ENCODE measurements at regions not wholly inside any gene's neighbourhood (a gene's known extent, or its start where the extent isn't known, plus 50 kb on each side); places are given as distances from the start of the nearest gene placed in this dataset.
"Not testable (repeated sequence)": the region's sequence is repeated elsewhere in the genome, so short reads cannot be mapped to it uniquely, and the experiment has no call there.

- CTCF ChIA-PET, result no interaction called here
- Mint-ChIP-seq H3K27ac (no peak overlapping the region), H3K36me3 (ENCODE audit: low read depth) (no peaks in the 10 kb centered on the region), H3K4me1 (ENCODE audit: low read depth) (peaks cover 10% of the 10 kb centered on the region), H3K9me3 (no peaks in the 10 kb centered on the region), H3K27me3 (ENCODE audit: low read depth) (no peaks in the 10 kb centered on the region), H3K4me3 (no peak overlapping the region)
- no peak for DNase-seq
- intact Hi-C loops (cut with micrococcal nuclease), result no loop called here
Measured at GRCh38 chr1:213793482-213794067, 194.2 kb upstream of the PROX1 start.

- CTCF ChIA-PET, result no interaction called here
- Mint-ChIP-seq H3K4me3 (no peak overlapping the region), H3K4me1 (ENCODE audit: low read depth) (peaks cover 10% of the 10 kb centered on the region), H3K27me3 (ENCODE audit: low read depth) (no peaks in the 10 kb centered on the region), H3K36me3 (ENCODE audit: low read depth) (no peaks in the 10 kb centered on the region), H3K27ac (no peak overlapping the region), H3K9me3 (no peaks in the 10 kb centered on the region)
- intact Hi-C loops (cut with micrococcal nuclease), result no loop called here
- no peak for DNase-seq
Measured at GRCh38 chr1:213796525-213796924, 191.2 kb upstream of the PROX1 start.

GRCh38 chr1:213808288-213808687 lies 179.5 kb upstream of the PROX1 start:
- H3K36me3 Mint-ChIP-seq (ENCODE audit: low read depth); CTCF ChIA-PET: not testable (repeated sequence)

DNA sequence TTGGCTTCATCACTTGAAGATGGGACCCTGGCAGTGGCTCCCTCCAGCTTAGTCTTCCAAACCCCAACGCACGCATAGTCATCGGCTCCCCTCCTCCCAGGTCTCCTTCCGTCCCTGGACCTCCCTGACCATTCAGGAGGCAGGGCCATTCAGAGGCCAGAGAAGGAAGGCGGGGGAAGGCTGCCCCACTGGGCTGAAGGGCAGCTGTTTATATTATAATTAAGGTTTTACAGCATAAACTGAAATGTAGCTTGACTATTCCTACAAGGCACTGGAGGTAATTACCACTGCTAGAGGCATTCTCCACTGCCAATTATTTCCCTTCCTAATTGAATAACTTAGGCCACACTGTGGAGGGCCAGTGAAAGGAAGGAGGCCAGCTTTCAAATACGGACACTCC lies 170.6 kb upstream of the PROX1 start:
- DNase-seq, result no peak
- no peaks in the 10 kb centered on the region for H3K27me3 Mint-ChIP-seq (ENCODE audit: low read depth)
- no peaks in the 10 kb centered on the region for H3K36me3 Mint-ChIP-seq (ENCODE audit: low read depth)
- no peak overlapping the region for H3K27ac Mint-ChIP-seq
- CTCF ChIA-PET, result no interaction called here
- H3K4me3 Mint-ChIP-seq, result no peak overlapping the region
- H3K4me1 Mint-ChIP-seq (ENCODE audit: low read depth), result no peaks in the 10 kb centered on the region
- intact Hi-C loops (cut with micrococcal nuclease), result no loop called here
- H3K9me3 Mint-ChIP-seq, result no peaks in the 10 kb centered on the region

More at GRCh38 chr1:213808288-213808687, 179.5 kb upstream of the PROX1 start:
- DNase-seq; H3K4me3 Mint-ChIP-seq; intact Hi-C loops (cut with micrococcal nuclease); H3K27ac Mint-ChIP-seq; H3K27me3 Mint-ChIP-seq (ENCODE audit: low read depth): not testable (repeated sequence)
- Mint-ChIP-seq H3K4me1 (ENCODE audit: low read depth) (peaks cover 13% of the 10 kb centered on the region), H3K9me3 (peaks cover 10% of the 10 kb centered on the region)

DNA sequence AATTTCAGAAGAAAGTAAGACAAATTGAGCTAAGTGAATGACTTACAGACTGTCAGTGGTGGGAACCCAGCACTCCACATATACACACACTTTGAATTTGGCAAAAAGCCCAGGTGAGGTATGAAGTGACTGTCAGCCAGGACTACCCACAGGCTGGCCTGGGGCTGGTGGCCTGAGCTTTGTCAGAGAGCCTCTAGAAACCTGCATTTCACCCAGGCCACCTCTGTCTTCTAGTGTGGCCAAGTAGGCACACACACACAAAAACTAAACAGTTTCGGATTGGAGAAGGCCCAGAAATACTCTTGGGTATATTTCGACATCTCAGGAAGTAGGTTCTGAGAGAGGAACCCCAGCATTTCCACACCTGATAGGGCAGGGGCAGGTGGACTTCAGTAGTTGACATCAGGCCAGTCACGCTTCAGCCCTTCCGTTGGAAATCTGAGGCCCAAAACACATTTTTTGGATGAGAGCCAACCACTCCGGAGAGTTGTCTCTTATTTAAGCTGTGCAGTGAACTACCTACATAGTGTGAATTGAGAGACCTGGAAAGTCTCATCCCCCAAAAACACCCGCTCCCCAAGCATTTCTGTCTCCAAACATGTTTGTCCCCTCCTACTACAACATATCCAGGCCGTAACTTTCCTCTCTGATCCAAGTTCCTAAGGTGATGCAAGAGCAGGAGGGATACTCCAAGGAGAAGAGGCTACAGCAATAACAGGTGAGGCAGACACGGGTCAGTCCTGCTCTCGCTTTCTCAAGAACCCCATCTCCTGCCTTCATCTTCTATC lies 167.2 kb upstream of the PROX1 start:
- CTCF ChIA-PET, result no interaction called here
- no peaks in the 10 kb centered on the region for H3K4me1 Mint-ChIP-seq (ENCODE audit: low read depth)
- intact Hi-C loops (cut with micrococcal nuclease), result no loop called here
- no peak overlapping the region for H3K4me3 Mint-ChIP-seq
- no peaks in the 10 kb centered on the region for H3K27me3 Mint-ChIP-seq (ENCODE audit: low read depth)
- no peak for DNase-seq
- H3K36me3 Mint-ChIP-seq (ENCODE audit: low read depth), result no peaks in the 10 kb centered on the region
- H3K27ac Mint-ChIP-seq, result no peak overlapping the region
- no peaks in the 10 kb centered on the region for H3K9me3 Mint-ChIP-seq

- Mint-ChIP-seq H3K4me3 (no peak overlapping the region), H3K36me3 (ENCODE audit: low read depth) (no peaks in the 10 kb centered on the region), H3K27me3 (ENCODE audit: low read depth) (no peaks in the 10 kb centered on the region), H3K9me3 (no peaks in the 10 kb centered on the region), H3K4me1 (ENCODE audit: low read depth) (no peaks in the 10 kb centered on the region), H3K27ac (no peak overlapping the region)
- CTCF ChIA-PET, result no interaction called here
- DNase-seq, result no peak
- intact Hi-C loops (cut with micrococcal nuclease), result no loop called here
Measured at GRCh38 chr1:213821175-213821942, 166.4 kb upstream of the PROX1 start.

DNA sequence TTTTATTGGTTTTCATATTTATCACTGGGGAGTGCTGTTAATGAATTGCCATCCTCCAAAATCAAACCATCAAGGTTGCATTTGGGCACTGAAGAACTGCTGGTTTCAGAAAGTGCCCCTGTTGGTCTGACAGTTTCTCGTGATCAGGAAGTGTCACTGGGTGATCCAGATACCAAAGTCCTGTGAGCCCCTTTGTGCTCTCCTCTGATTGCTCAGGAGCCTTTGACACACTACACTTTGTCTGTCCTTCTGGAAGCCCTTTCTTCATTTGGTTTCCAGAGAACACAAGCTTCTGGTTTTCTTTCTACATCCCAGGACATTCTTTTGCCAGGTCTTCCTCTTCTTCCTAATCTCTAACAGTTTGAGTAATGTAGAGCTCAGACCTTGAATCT lies 165.8 kb upstream of the PROX1 start:
- H3K9me3 Mint-ChIP-seq, result no peaks in the 10 kb centered on the region
- no peak overlapping the region for H3K27ac Mint-ChIP-seq
- no peaks in the 10 kb centered on the region for H3K27me3 Mint-ChIP-seq (ENCODE audit: low read depth)
- CTCF ChIA-PET, result no interaction called here
- no peak for DNase-seq
- H3K4me3 Mint-ChIP-seq, result no peak overlapping the region
- no peaks in the 10 kb centered on the region for H3K36me3 Mint-ChIP-seq (ENCODE audit: low read depth)
- no peaks in the 10 kb centered on the region for H3K4me1 Mint-ChIP-seq (ENCODE audit: low read depth)
- intact Hi-C loops (cut with micrococcal nuclease), result no loop called here

DNA sequence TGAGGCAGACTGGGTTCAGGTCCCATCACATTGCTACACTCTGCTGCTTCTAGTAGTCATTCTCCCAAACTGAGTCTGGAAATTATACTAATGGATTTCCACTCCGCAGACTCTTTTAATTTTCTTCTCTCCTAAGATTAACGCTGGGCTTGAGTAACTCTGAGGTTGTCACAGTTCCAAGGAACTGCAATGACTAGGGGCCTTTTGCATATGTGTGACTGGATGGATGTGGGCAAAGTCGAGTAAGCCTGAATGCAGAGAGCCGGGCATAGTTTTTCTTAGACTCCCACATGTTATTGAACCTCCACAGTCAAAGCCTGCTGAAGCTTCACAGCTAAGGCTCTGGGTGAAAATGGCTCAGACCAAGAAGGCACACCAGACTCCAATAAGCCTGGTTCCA lies 160.9 kb upstream of the PROX1 start:
- CTCF ChIA-PET, result interaction anchor here (0.6 kb wide), 1 partner anchor 155 kb away, joined by 5 read pairs; no protein-coding TSS in a partner anchor
- no peak overlapping the region for H3K4me3 Mint-ChIP-seq
- peaks cover 3% of the 10 kb centered on the region for H3K9me3 Mint-ChIP-seq
- no peaks in the 10 kb centered on the region for H3K4me1 Mint-ChIP-seq (ENCODE audit: low read depth)
- H3K36me3 Mint-ChIP-seq (ENCODE audit: low read depth), result no peaks in the 10 kb centered on the region
- H3K27me3 Mint-ChIP-seq (ENCODE audit: low read depth), result no peaks in the 10 kb centered on the region
- intact Hi-C loops (cut with micrococcal nuclease), result no loop called here
- H3K27ac Mint-ChIP-seq, result no peak overlapping the region
- no peak for DNase-seq

- Mint-ChIP-seq H3K4me1 (ENCODE audit: low read depth) (no peaks in the 10 kb centered on the region), H3K9me3 (peaks cover 3% of the 10 kb centered on the region), H3K27me3 (ENCODE audit: low read depth) (no peaks in the 10 kb centered on the region), H3K36me3 (ENCODE audit: low read depth) (no peaks in the 10 kb centered on the region), H3K27ac (no peak overlapping the region), H3K4me3 (no peak overlapping the region)
- CTCF ChIA-PET, result no interaction called here
- intact Hi-C loops (cut with micrococcal nuclease), result no loop called here
- no peak for DNase-seq
Measured at GRCh38 chr1:213828867-213829266, 158.9 kb upstream of the PROX1 start.

- Mint-ChIP-seq H3K27ac (no peak overlapping the region), H3K36me3 (ENCODE audit: low read depth) (no peaks in the 10 kb centered on the region), H3K4me3 (no peak overlapping the region), H3K27me3 (ENCODE audit: low read depth) (no peaks in the 10 kb centered on the region), H3K9me3 (peaks cover 3% of the 10 kb centered on the region), H3K4me1 (ENCODE audit: low read depth) (no peaks in the 10 kb centered on the region)
- no peak for DNase-seq
- intact Hi-C loops (cut with micrococcal nuclease), result no loop called here
- CTCF ChIA-PET, result no interaction called here
Measured at GRCh38 chr1:213829780-213830179, 158.0 kb upstream of the PROX1 start.

DNA sequence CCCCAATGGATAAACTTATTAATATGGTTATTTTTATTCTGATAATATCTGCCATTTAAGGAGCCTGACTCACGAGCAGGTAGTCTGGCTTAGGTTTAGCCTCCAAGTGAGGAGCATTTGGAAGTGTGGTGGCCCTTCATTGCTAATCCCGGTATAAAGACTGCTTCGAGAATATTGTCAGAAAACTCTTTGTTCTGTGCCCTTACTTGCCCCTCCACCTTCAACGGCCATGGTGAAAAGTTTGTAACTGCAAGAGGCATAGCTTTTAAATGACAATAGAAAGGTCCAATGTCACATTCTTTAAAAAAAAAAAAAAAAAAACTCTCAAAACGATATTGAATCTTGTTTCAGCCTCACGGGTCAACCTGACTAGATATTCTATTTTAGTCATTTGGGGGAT lies 157.4 kb upstream of the PROX1 start:
- Mint-ChIP-seq H3K4me3 (no peak overlapping the region), H3K9me3 (peaks cover 3% of the 10 kb centered on the region), H3K4me1 (ENCODE audit: low read depth) (no peaks in the 10 kb centered on the region), H3K27ac (no peak overlapping the region), H3K36me3 (ENCODE audit: low read depth) (no peaks in the 10 kb centered on the region), H3K27me3 (ENCODE audit: low read depth) (no peaks in the 10 kb centered on the region)
- DNase-seq, result no peak
- intact Hi-C loops (cut with micrococcal nuclease), result no loop called here
- CTCF ChIA-PET, result no interaction called here

DNA sequence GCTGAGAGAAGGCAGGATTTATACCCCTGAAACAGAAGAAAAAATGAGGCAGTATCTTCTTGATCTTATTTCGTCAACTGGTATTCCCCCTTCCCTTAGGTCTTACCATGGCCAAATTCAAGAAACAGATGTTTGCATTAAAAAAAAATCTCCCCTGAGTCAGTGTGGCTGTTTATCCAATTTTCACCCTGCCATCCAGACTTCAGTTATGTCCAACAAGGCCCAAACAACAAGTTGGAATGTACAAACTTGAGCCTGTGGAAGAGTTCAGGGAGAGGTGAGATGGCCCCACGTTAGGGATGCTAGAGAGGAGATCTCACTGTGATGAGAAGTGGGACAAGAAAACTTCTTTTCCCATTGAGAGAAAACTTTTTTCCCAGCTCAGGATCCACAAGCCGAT lies 147.2 kb upstream of the PROX1 start:
- H3K27me3 Mint-ChIP-seq (ENCODE audit: low read depth), result no peaks in the 10 kb centered on the region
- no peaks in the 10 kb centered on the region for H3K36me3 Mint-ChIP-seq (ENCODE audit: low read depth)
- CTCF ChIA-PET, result no interaction called here
- H3K27ac Mint-ChIP-seq, result no peak overlapping the region
- intact Hi-C loops (cut with micrococcal nuclease), result no loop called here
- H3K4me3 Mint-ChIP-seq, result no peak overlapping the region
- DNase-seq, result no peak
- no peaks in the 10 kb centered on the region for H3K4me1 Mint-ChIP-seq (ENCODE audit: low read depth)
- peaks cover 3% of the 10 kb centered on the region for H3K9me3 Mint-ChIP-seq

GRCh38 chr1:213844632-213845031 lies 143.1 kb upstream of the PROX1 start:
- Mint-ChIP-seq H3K9me3 (no peaks in the 10 kb centered on the region), H3K36me3 (ENCODE audit: low read depth) (no peaks in the 10 kb centered on the region), H3K4me3 (no peak overlapping the region), H3K27ac (no peak overlapping the region), H3K4me1 (ENCODE audit: low read depth) (peaks cover 5% of the 10 kb centered on the region), H3K27me3 (ENCODE audit: low read depth) (no peaks in the 10 kb centered on the region)
- CTCF ChIA-PET, result no interaction called here
- intact Hi-C loops (cut with micrococcal nuclease), result no loop called here
- no peak for DNase-seq
